ENCODE measurements at regions not wholly inside any gene's neighbourhood (a gene's known extent, or its start where the extent isn't known, plus 50 kb on each side); places are given as distances from the start of the nearest gene placed in this dataset.

DNA sequence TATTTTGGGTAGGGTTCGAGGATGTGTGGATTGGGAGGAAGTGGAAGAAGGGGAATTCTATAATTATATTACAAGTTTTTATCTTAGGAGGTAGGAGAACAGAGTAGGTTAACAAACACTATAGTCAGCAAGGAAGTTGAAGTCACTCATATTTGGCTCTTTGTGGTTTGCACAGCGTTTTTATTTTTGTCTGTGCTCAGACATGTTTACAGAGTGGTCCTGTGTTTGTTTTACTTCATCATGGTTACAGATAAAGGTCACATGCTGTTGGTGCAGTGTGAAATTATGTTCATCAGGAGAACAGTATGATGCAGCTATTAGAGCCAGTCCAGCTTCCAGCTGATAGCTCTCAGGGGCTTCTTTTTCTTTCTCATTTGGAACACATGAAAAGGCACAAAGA lies 299.9 kb upstream of the SFRP2 start:
- no peak for DNase-seq (ENCODE audit: low spot score)

DNA sequence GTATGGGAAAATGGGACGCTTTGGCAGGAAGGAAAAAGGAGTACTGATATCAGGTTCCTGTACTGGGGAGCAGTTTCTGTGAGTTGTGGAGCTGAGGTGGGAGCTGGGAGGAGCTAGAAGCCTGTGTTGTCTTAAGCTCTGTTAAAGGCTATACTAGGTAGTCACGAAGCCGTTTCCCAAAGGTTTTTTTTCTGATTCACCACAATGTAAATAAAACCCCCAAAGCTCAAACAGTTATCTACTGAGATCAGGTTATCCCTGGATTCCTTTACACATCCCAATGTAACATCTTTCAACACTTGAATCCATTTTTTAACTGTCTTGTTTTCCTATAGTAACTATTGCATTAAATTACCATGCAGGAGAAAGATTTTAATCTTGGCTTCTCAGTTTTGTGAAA lies 297.4 kb upstream of the SFRP2 start:
- no peak for DNase-seq (ENCODE audit: low spot score)

DNA sequence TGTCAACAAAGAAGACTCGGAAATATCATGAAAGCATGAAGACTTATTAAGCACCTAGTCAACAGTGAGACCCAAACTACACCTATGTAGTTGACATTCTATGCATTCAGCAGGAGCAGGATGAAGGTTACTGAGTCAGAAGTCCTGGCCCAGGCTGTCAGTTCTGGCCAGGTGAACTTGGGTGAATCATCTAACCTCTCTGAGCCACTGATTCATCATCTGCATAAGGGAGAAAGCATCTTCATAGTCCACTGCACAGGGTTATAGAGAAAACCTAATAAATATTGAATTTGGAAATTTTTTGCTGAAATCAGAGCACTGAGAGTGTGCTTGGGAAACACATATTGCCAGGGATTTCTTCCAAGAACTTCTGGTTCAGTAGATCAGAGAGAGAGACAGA lies 296.0 kb upstream of the SFRP2 start:
- DNase-seq (ENCODE audit: low spot score), result no peak

DNA sequence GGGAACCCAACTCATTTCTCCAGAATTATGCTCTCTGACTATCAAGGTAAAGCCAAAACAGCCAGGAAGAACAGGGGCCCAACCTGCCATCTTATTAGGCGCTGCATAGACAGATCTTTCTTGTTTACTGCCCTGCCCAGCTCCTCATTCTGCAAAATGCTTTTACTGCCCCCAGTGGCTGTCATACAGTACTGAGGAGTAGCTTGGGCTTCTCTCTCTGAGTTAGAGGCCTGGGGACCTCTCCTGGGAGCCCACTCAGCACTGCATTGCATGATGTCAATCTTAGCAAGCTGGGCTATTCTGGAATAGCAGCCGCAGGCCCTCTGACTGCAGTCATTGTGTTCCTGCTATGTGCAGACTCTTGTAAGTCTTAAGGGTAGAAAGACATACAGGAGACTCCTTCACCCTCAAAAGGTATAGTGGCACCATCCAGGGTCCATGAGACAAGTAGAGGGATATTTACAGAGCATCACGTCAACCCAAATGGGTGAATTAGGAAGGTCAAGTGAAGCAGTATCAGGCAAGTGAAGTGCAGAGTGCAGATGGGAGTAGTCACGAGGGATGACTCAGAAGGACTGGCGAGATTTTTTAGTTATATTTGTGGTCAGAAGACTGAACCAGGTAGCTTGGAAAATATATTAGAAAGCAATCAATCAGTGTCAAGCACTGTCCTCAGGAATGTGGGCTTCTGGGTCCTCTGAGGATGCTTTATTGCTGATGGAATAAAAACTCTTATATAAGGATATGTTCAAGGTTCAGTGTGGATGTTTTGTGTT lies 294.1 kb upstream of the SFRP2 start:
- DNase-seq (ENCODE audit: low spot score), result peak; percentile 62

DNA sequence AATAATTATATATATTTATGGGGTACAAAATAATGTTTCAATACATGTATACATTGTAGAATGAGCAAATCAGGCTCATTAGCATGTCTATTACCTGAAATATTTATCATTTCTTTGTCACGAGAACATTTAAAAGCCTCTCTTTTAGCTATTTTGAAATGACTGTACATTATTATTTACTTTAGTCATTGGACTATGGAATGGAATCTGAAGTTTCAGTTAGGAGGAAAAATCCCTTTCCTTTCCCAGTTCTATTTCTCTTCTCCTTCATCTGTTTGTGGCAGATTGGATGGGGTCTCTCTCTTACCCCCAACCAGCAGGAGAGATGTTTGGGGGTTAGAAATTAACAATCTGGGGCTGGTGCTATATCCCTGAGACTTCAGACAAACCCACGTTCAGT lies 292.5 kb upstream of the SFRP2 start:
- DNase-seq (ENCODE audit: low spot score), result no peak

DNA sequence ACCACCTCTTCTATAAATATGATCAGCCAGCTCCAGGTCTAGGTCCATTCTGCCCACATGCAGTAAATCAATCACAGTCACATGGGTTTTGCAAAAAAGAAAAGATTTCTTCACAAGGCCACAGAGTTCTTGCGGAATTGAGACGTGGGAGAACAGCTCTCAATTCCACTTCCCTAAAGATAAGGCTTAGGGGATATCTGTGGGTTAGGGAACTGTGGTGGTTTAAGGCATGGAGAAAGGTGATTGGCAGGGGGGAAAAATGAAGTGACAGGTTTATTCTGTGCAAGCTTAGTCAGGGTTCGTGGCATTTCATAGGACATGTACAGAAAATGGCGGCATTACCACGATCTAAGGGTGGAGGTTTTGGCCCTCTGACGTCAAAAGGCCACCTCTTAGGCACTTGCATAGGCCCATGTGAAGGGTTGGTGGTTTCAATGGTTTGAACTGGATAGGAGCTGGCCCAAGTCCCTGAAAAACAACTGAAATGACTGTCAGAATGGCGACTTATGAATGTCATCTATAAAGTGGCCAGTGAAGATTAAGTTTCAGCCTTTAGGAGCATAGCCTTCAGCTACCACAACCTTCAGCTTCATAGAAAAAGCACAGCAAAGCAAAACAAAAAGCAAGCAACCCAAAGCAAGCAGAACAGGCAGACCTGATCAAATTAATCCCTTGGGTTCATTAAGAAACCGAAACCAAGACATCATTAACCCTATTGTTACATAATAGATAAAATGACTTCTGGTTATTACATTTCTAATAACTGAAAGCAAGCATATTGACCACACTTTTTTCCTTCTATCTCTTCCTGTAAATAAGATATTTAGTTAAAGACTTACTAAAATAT lies 289.8 kb upstream of the SFRP2 start:
- DNase-seq (ENCODE audit: low spot score), result no peak

DNA sequence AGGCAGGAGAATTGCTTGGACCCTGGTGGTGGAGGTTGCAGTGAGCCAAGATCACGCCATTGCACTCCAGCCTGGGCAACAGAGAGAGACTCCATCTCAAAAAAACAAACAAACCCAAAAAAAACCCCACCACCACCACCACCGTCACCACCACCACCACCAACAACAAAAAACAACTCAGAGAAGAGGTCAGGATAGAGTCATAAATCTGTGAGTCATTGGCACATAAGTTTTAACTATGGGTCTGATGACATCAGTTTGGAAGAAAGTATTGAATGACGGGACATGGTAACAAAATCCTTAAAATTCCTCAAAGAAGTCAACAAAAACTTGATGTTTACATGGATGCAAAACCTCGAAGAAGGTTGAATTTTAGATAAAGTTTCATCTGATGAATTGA lies 288.0 kb upstream of the SFRP2 start:
- DNase-seq (ENCODE audit: low spot score), result no peak

DNA sequence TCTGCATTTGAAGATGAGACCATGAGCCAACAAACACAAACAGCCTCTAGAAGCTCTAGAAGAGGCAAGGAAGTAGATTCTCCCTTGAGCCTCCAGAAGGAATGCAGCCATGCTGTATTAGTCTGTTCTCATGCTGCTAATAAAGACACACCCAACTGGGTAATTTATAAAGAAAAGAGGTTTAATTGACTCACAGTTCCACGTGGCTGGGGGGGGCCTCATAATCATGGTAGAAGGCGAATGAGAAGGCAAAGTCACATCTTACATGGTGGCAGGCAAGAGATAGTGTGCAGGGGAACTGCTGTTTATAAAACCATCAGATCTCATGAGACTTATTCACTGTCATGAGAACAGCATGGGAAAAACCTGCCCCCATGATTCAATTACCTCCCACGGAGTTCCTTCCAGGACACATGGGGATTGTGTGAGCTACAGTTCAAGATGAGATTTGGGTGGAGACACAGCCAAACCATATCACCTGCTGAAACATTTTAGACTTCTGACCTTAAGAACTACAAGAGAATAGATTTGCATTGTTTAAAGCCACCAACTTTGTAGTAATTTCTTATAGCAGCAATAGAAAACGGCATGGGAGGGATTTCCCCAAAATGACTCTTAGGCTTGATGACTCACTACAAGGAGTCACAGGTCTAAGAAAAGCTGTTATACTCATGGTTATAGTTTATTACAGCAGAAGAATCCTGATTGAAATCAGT lies 284.4 kb upstream of the SFRP2 start:
- no peak for DNase-seq (ENCODE audit: low spot score)

DNA sequence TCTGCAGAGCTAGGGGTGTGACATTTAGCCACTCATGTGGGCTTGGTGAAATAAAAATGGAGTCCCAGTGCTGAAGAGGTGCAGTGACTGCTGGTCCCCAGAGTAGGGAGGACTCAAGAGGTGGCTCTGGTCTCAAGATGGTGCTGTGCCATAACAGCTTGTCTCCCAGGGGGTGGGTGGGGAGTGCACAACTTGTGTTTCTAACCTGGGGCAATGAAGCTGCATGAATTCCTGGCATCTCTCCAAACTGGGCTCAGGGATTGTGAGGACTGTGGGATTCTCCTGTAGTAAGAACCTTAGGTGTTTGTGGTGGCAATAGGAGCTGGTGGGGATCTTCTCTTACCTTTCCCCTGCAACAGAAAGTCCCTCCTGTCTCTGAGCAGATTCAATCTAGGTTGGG lies 278.9 kb upstream of the SFRP2 start:
- DNase-seq (ENCODE audit: low spot score), result no peak

DNA sequence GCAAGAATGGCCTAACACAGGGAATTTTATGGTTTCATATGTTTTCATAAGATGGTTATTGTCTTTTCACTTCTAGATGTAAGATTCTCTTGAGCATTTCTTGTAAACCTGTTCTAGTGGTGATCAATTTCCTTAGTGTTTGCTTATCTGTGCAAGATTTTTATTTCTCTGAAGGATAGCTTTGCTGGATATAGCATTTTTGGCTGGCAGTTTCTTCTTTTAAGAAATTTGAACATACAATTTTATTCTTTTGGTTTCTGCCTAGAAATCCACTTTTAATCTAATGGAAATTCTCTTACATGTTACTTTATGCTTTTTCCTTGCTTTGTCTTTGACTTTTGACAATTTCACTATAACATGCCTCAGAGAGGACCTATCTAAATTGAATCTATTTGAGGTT lies 276.5 kb upstream of the SFRP2 start:
- no peak for DNase-seq (ENCODE audit: low spot score)

DNA sequence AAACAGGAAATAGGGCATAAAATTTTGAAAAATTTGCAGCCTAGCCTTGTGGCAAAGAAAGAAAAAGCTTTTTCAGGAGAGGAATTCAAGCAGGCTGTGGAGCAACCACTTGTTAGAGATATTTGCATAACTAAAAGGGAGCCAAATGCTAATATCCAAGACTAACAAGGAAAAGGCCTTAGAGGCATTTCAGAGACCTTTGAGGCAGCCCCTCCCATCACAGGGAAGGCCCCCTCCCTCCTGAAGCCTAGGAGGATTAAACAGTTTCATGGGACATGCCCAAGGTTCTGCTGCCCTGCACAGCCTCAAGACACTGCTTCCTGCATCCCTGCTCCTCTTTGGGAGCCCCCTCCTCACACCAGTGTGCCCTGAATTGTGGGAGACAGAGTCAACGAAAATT lies 275.4 kb upstream of the SFRP2 start:
- DNase-seq (ENCODE audit: low spot score), result peak; percentile 4

DNA sequence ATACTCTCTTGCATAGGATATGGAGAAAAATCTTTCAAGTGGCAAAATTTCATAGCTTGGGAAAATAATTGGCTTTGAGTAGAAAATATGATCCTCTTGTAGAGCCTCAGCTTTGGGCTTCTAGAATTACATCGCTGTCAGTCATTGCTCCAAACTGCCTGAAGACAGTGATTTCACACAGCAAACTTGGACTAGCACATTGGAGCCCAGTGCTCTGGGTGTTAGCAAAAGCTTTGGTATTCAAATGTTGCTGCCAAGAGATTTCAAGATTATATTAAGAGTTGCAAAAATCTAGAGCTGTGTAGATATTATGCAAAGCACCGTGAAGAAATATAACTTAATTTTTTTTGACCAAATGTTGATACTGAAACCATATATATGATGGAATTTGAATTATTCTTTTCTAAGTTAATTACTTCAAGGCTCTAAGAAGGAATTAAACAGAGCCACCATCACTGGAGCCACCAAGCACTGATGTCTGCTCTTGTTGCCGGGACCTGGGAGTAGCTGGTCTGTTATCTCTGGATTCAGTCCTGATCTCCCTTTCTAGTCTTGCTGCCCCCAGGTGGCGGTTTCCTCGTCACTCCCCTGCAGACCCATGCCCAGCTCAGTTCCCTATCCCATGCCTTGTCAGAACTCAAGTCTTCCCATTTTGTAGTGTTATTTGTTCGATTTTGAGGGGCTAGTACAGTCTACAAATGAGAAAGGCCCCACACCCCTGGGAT lies 260.7 kb upstream of the SFRP2 start:
- peak; percentile 50 for DNase-seq (ENCODE audit: low spot score)

DNA sequence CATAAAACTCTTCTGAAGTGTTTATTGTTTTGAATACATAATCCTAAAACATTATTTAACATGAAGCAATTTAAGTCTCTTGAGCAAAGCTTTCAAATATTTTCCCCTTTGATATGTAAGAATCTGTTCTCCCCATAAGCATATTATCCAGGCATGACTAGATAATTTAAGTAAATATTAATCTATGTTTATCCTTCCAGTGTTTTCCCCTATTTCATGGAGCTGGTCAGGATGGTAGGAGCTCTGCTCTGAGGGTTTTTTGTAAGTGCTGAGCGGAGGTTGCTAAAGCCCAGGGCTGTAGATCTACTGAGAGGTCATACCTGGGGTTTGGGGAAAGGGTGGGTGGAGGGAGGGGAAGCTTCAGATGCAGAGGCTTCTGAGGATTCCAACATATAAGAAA lies 258.9 kb upstream of the SFRP2 start:
- DNase-seq (ENCODE audit: low spot score), result no peak

DNA sequence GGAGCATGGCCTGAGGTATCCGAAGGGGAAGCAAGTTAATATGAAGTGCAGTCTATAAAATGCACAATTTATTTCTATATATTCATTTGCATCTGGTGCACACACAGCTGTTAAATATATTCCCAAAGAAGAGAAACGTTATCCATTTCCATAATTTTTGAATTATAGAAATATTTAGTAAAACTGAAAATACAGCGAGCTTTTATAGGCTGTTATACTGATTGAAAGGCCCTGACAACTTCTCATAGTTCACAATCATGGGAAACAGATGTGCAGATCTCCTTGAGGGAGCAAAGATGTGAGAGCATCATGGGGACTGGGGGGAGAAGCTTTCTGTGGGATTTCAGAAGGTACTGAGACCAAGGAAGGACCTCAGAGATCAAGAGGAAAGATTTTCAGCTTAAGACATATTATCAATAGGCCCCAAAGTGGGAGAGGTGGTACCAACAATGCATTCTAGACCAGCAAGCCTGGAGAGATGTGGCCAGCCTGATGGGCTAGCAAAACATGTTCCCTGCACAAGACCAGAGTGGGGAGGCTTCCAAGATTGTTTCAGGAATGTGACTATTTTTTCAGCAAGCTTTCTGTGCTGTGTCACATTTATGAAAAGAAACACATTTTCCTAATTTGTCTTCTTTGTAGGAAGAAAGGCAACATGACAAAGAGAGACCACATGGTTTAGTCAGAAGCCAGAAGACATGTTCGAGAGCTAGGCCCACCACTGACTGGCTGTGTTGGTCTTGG lies 256.0 kb upstream of the SFRP2 start:
- no peak for DNase-seq (ENCODE audit: low spot score)

DNA sequence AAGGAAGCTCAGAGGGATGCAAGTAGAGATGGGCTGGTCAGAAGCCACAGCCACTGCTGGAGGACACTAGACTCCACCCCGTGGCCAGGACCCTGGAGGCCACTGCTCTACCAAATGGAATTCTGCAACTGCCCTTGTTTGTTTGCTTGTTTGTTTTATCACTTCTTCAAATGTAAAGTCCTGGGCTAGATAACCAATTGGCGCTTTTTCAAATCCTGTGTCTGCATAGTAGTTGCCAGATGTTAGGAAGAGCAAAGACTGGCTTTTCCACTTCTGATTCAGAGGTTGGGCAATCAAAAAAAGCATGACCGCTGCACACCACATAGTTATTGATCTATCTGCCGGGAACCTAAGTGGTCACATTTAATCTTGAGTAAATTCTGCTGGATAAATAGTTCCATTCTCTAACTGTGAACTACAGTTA lies 255.2 kb upstream of the SFRP2 start:
- no peak for DNase-seq (ENCODE audit: low spot score)

DNA sequence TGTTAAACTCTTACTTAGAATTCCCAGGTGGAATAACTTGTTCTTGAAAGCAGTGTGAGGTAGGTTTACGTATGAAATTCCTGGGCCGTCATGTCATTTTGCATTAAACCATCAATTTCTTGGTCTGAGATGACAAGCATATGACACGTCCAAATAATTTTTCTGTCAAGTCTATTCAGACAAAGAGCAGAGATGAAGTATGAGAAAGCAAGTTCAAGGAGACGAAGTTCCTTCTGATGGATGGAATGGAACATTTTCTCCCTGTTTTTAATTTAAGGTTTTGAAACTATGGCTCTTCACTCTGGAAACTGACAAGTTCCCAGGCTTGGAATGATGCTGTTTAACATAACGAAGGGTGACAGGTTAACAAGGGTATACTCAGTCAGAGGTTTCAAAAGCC lies 252.8 kb upstream of the SFRP2 start:
- no peak for DNase-seq (ENCODE audit: low spot score)

DNA sequence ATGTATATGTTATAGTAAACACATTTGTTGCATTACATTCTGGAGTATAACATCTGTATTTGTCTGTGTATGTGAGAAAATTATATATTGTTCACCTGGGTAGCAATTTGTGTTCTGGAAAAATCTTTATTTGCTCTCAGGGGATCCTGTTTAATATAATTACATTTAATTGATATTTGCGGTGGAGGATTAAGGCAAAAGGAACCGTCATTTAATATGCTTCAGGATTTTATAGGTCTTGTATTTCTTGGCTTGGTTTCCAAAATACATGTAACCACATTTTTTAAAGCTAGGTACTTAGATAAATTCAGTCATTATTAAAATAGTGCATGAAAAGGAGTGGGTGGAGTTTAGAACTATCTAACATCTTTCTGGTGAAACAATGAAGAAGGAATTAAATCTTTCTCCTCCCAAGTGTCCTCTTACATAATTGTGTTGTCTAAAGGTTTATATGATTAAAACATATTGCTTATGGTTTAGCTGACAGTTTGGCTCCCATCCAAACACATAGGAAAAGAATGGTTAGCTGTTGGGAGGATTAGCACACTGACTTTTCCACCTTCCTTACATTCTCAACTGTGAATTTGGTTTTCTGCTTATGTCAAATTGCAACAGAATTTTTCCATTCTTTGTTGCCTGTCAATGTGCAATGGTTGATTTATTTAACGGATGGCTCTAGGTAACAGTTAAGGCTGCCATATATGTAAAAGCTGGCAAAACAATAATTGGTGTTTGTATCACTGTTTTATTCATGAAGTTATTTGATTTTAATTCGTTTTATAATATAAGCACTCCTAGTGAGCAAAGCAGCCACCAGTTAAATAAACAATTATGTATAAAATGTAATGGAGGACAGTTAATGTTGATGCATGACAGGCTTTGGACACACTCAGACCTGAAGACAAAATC lies 250.8 kb upstream of the SFRP2 start:
- DNase-seq (ENCODE audit: low spot score), result no peak

DNA sequence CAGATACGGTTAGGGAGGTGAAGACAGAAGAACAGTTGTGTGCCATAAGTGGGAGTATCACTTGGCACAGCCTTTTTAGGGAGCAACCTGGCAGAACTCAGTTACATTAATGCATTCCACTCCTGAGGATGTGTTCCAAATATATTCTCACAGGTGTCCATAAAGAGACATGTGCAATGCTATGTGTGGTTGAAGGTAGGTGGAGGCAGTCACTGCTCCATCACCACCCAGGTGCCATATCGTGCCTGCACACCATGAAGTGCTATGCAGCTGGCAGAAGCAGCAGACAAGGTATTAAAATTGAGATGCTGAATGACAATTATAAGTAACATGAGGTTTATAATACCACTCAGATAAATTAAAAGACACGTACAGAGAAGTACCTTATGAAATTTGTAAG lies 248.0 kb upstream of the SFRP2 start:
- DNase-seq (ENCODE audit: low spot score), result no peak

DNA sequence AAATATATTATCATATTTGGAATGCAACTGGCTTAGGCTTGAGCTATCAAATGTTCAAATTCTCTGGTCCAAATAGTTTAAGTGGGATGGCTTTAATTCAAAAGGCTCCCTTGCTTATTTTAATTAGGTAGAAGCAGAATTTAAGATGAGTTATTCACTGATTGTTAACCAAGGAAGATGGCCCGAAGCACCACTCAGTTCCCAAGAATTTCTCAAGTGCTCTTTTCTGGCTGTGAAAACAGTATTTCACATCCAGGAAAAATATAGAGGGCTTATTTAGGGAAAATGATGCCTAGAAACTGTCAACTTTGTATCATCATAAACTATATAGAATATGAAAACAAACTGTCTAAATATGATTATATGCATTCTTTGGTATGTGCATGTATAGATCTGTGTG lies 246.5 kb upstream of the SFRP2 start:
- DNase-seq (ENCODE audit: low spot score), result no peak

DNA sequence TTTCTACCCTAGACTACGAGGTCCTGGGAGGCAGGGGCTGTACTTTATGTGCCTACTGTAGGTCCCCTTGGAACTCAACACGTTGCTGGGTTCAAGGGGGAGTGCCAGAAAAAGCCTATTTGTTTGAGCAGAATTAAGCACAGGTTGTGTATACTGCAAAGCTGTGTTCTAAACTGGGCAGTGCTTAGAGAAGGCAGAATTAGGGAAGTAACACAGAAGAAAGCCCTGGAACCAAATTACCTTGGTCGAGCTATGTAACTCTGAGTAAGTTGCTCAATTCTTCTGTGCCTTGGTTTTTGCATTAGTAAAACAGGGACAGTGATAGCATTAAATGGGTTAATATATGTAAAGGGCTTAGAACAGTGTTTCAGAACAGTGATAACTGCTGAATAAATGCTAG lies 245.0 kb upstream of the SFRP2 start:
- DNase-seq (ENCODE audit: low spot score), result no peak

All from ecto neural progenitor cell (in vitro differentiated cells).